T-helper 1 cell treated with Interleukin-12 subunit alpha and Interleukin-12 subunit beta and Interleukin-4 antibody, amounts not matched to agents 30 ng/mL and 1 ng/mL, for 36 hours (primary cell): ENCODE measurements at regions not wholly inside any gene's neighbourhood (a gene's known extent, or its start where the extent isn't known, plus 50 kb on each side); places are given as distances from the start of the nearest gene placed in this dataset.

Source experiments
- intact Hi-C: fragments of 100-400 bp; cut with micrococcal nuclease; formaldehyde crosslinking; loops from one replicate; pipeline ENCODE4 v1.15.1; 2024

- intact Hi-C loops, result no loop called here
These were observed 1036.1 kb upstream of the TMEM132C start for GRCh38 chr12:127230843-127231260.

DNA sequence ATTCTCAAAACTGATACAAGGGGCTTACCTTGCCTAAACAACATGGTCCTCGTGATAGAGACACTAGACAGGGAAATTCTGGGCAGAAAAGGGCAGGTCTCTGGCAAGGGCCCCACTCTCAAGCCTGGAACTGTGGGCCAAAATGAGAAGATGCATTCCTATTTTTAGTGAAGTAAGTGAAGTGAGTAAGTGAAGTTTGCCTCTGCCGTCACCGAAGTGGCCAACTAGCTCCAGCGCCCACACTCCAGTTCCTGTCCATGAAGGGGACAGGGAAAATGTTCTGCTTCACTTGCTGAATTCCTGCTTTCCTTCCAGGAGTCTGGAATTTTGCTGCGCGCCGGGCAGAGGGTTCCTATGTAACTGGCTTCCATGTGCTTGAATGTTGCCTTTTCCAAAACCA is 1035.6 kb upstream of the TMEM132C start:
- intact Hi-C loops, result no loop called here

- intact Hi-C loops, result no loop called here
These were observed 1034.0 kb upstream of the TMEM132C start for GRCh38 chr12:127233016-127233415.

DNA sequence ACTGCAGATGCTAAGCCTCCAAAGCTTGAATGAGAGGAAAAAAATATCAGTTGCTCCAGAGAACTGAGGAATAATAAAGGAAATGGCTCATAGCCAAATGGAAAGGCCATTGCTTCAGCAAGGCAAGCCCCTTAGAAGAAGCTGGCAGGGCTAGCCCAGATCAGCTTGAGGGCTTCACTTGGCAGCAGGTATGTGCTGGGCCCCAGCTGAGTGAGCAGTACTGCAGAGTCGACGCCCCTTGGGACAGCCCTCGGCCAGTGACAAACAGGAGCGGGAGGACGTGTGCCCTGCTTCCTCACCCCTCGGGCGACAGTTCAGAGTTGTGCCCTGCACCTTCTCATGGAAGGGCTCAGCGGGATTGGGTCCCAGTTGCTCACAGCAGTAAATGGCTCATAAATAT is 1031.2 kb upstream of the TMEM132C start:
- intact Hi-C loops, result no loop called here

- intact Hi-C loops, result no loop called here
These were observed 1030.5 kb upstream of the TMEM132C start for GRCh38 chr12:127236491-127236890.

DNA sequence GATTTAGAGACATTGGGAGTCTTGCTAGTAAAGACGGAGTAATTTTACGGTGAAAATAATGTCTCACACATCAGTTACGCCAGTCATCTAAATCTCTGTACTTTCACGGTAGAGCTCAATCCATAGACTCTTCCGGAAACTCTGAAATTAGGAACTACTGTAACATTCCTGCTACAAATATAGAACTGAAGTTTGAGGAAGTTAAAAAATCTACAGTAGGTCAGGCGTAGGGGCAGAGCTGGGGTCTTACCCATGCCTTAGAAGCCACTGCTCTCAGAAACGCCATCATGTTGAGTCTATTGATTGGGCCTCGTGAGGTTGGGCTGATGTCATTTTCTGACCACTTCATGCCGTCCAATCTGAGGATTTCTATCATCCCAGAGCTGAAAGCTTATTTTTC is 1029.8 kb upstream of the TMEM132C start:
- intact Hi-C loops, result no loop called here

- intact Hi-C loops, result no loop called here
These were observed 1028.9 kb upstream of the TMEM132C start for GRCh38 chr12:127238107-127238506.

- intact Hi-C loops, result no loop called here
These were observed 1027.2 kb upstream of the TMEM132C start for GRCh38 chr12:127239781-127240180.

GRCh38 chr12:127240249-127240929 is 1026.6 kb upstream of the TMEM132C start:
- intact Hi-C loops, result no loop called here

- intact Hi-C loops, result no loop called here
These were observed 1025.7 kb upstream of the TMEM132C start for GRCh38 chr12:127241072-127241817.

DNA sequence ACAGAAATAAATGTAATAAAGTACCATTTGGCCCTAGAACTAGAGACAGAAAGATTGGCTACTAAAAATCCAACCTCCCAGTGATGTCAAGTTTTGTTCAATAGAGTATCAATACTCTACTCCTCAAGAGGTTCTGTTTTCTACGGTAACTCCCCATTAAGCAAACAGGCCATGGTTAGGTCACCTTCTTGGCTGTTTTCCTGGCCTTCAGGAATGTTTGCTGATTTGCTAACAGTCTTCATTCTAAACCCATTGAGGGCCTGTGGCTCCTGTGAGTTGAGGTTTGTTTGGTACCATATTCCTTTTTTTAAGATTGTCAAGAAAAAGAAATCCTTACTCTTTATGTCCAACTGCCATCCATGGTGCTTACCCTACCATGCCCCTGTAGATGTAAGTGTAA is 1022.0 kb upstream of the TMEM132C start:
- intact Hi-C loops, result no loop called here

DNA sequence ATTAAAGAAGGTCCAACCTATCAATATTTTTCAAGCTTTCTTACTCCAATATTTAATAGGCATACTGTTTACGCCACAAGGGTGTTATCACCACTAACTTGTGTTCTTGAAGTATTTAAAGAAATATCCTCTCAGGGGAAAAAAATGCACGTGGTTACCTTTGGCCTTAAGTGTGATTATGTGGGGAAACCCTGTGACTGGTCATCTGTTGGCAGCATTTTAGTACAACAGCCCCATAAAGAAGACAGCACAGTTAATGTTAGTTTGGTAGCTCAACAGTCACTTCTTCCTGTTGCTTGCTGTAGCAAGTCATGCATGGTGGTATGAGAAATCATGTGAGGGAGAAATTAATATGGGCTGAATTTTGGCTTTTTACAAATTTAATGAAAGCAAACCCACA is 1021.5 kb upstream of the TMEM132C start:
- intact Hi-C loops, result no loop called here

- intact Hi-C loops, result no loop called here
These were observed 1019.0 kb upstream of the TMEM132C start for GRCh38 chr12:127247937-127248336.

DNA sequence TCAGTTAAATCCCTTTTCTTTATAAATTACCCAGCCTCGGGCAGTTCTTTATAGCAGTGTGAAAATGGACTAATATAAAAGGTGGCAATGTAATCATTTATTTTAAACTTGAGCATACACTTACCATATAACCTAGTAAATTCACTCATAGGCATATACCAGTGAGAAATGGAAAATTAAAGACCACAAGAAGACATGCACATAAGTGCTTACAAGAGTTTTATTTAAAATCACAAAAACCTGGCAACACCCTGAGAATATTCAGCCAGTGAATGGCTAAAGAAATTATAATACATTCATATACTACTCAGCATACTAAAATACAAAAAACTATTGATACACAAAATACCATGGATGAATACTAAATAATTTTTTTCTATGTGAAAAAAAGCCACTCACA is 1017.5 kb upstream of the TMEM132C start:
- intact Hi-C loops, result no loop called here

DNA sequence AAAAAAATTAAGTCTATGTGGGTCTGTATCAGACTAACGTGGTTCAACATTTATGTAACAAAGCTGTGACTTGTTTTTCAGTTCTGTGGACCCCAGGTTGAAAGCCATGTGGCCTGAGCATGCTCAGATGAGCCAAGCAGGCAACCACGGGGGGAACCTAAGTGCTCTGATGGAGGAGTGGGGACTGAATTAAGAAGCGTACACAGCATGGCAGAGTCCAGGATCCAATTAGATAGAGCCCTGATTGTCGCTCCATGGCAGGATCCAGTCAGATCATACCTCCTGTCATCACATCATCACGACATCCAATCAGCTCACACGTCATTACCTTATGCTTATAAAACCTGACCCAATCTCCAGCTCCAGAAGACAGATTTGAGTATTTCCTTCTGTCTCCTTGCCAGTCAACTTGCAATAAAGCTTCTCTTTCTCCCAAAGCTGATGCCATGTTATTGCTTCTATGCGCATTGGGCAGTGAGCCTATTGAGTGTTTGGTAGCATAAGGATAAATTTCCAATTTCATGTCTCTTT is 1013.1 kb upstream of the TMEM132C start:
- intact Hi-C loops, result no loop called here

- intact Hi-C loops, result no loop called here
These were observed 1012.5 kb upstream of the TMEM132C start for GRCh38 chr12:127254420-127254955.

DNA sequence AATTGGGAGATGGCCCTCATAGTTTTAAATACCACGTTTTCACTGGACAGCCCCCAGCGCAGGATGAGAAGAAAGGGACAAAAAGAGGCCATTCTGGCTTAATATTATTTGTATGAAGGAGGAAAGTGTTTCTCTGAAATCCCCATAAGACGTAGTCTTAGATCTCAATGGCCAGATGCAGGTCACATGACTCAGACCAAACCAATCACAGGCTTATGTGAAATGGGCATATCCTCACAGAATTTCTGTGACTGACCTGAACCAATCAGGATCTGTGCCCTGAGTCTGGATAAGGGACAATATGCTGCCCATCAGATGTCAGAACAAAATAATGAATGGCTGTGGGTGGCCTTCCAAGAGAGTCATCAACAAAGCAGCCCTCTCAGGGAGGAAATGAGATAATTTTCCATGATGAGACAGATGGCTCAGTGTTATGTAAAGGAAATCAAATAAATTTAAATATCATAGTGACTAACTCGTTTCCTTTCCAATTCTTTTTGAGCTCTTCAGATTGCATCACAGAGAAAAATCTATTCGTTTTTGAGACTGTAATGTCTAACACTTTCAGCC is 1009.5 kb upstream of the TMEM132C start:
- intact Hi-C loops, result no loop called here

GRCh38 chr12:127260531-127260930 is 1006.4 kb upstream of the TMEM132C start:
- intact Hi-C loops, result no loop called here

DNA sequence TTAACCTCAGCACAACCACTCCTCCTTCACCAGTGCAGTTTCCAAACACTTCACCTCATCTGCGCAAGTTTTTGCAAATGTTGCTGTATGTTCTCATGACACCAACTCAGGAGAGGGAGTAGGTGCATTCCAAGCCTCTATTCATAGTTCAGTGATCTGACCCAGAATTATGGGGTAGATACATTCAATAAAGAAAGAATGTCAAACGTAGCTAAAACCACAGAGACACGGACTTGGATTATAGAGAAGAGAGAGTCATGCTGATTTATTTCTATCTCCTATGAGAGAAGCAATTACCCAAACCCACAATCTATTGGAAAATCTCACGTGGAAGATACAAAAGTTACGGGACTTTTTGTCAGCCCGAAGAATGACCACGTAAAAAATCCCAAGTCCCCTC is 1006.0 kb upstream of the TMEM132C start:
- intact Hi-C loops, result no loop called here

- intact Hi-C loops, result no loop called here
These were observed 1004.4 kb upstream of the TMEM132C start for GRCh38 chr12:127262615-127263014.

DNA sequence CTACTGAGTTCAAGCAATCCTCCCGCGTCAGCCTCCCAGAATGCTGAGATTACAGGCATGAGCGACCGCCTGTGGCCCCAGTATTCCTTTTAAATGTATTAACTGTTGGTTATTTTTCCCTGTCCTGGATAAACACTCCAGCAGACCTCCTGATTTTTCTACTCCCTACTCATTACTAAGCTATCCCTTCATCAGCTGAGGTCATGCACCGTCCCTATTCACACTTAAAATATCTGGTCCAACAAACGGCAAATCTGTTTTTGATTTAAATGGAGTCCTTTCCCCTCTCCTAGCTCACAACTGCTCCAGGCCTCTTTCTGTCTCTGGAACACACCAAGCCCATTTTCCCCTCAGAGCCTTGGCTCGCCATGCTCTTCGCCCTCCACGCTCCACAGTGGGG is 1003.3 kb upstream of the TMEM132C start:
- intact Hi-C loops, result no loop called here

DNA sequence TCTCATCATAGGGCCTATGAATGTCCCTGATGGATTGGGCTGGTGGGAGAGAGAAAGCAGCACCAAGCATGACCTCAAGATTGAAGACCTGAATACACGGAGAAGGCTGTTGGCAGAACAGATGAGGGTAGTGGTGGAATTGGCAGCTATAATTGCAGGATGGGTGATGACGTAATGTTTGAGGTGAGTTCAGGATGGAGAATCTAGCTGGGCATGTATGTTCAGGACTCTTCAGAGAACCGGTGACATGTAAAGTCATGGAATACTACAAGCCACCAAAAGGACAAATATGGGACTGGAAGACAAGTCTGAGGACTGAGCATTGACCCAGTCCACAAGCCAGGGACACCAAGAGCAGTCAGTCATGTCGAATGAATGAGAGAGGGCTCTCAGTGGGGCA is 999.8 kb upstream of the TMEM132C start:
- intact Hi-C loops, result no loop called here
